ENCODE measurements at regions not wholly inside any gene's neighbourhood (a gene's known extent, or its start where the extent isn't known, plus 50 kb on each side); places are given as distances from the start of the nearest gene placed in this dataset.

GRCh38 chr20:19048995-19049501, 163.4 kb upstream of the SLC24A3 start:
- no peak overlapping the region for H4K8ac ChIP-seq (ENCODE audit: extremely low read depth, insufficient read depth, low read length)
- H2BK20ac ChIP-seq (ENCODE audit: low read length): no peak overlapping the region
- no peak overlapping the region for H3K4ac ChIP-seq (replicated peaks; ENCODE audit: insufficient read length, low read depth, low read length)
- no peak overlapping the region for H4K5ac ChIP-seq (ENCODE audit: insufficient read length, low read depth, low read length)
- H3K4me1 ChIP-seq (replicated peaks in 1 of 4; ENCODE audit: control insufficient read depth in 3 of 4, insufficient read depth in 4 of 4, low read length in 3 of 4): peaks cover 0 to 4% (median 1%) of the 10 kb centered on the region in 4 experiments; a peak in 2 of 7 replicates
- H3K4me3 ChIP-seq (ENCODE audit: extremely low read depth in 1 of 4, insufficient read depth in 2 of 4, low read depth in 3 of 4, low read length in 4 of 4): no peak overlapping the region
- DNase-seq (ENCODE audit: low read depth in 1 of 2, low spot score in 2 of 2) (no peak), FAIRE-seq (no peak)
- ChIA-PET CTCF (ENCODE audit: partially characterized antibody) (interaction anchor here (1.6 kb wide), 1 partner anchor 28 kb away, joined by 3 read pairs; no protein-coding TSS in a partner anchor), POLR2A (ENCODE audit: partially characterized antibody) (no interaction called here)
- no peak for TF ChIP-seq EP300 (IDR thresholded peaks at IDR 0.05; ENCODE audit: borderline replicate concordance in 1 of 2, low read depth in 2 of 2, low read length in 2 of 2)
- no peaks in the 10 kb centered on the region for H3K36me3 ChIP-seq (ENCODE audit: control insufficient read depth in 2 of 4, insufficient read depth in 4 of 4, low read length in 3 of 4)
- H2AFZ ChIP-seq (ENCODE audit: low read length): 0 out of 2 replicates have a peak overlapping the region, but pooled peaks have one; percentile 18
- H3K23me2 ChIP-seq (ENCODE audit: low read depth, low read length): no peaks in the 10 kb centered on the region; the same call in 1 of the 2 replicates
- H2BK120ac ChIP-seq (replicated peaks; ENCODE audit: low read depth, low read length): no peak overlapping the region
- no peak overlapping the region for H2BK12ac ChIP-seq (ENCODE audit: low read depth, low read length)
- H3K27ac ChIP-seq (ENCODE audit: low read depth, low read length): no peak overlapping the region
- no peak overlapping the region for H2AK5ac ChIP-seq (ENCODE audit: low read depth, low read length)
- no peak overlapping the region for H3K23ac ChIP-seq (ENCODE audit: insufficient read length)
- H3K4me2 ChIP-seq (ENCODE audit: insufficient read depth in 1 of 2, low read depth in 2 of 2, low read length in 2 of 2): no peak overlapping the region
- H3K79me2 ChIP-seq (ENCODE audit: control insufficient read depth in 1 of 2, insufficient read depth in 2 of 2, low read length in 2 of 2): no peaks in the 10 kb centered on the region
- H3K14ac ChIP-seq (ENCODE audit: insufficient read length): no peak overlapping the region
- H3K79me1 ChIP-seq (ENCODE audit: low read depth, low read length): no peaks in the 10 kb centered on the region
- no peaks in the 10 kb centered on the region for H3K27me3 ChIP-seq (replicated peaks in 1 of 4; ENCODE audit: control insufficient read depth in 3 of 4, extremely low read depth in 1 of 4, insufficient read depth in 3 of 4, low read length in 3 of 4)
- H3K9ac ChIP-seq (replicated peaks in 1 of 4; ENCODE audit: extremely low read depth in 1 of 4, low read depth in 3 of 4, low read length in 3 of 4): no peak overlapping the region
- H2BK15ac ChIP-seq (ENCODE audit: low read length): no peak overlapping the region
- no peaks in the 10 kb centered on the region for H3K9me3 ChIP-seq (ENCODE audit: insufficient read depth in 2 of 2, low read depth in 1 of 2, low read length in 1 of 2)
- no peak overlapping the region for H3K56ac ChIP-seq (replicated peaks; ENCODE audit: insufficient read length, low read depth, low read length)
- no peak overlapping the region for H4K91ac ChIP-seq (replicated peaks; ENCODE audit: insufficient read length, low read length)
- no peak overlapping the region for H3K18ac ChIP-seq (ENCODE audit: extremely low read depth, low read length)
- H4K20me1 ChIP-seq (replicated peaks in 1 of 2; ENCODE audit: control insufficient read depth in 1 of 2, insufficient read depth in 2 of 2, low read length in 2 of 2): no peaks in the 10 kb centered on the region
- no peak overlapping the region for H2BK5ac ChIP-seq (ENCODE audit: low read depth, low read length)
- 85% methylated on average over 9 of the region's 9 CpGs; no CpG with 5 or more reads in 1 of the 2 experiments for WGBS, 2 experiments (ENCODE audit: extremely low coverage in 1 of 2, insufficient coverage in 1 of 2, insufficient read length in 1 of 2, insufficient replicate concordance in 2 of 2, low coverage in 1 of 2, low lambda C conversion rate in 2 of 2, missing lambda C conversion rate in 1 of 2)

Measured in H1 (cell line).